CD4-positive, alpha-beta memory T cell (primary cell): ENCODE measurements at regions not wholly inside any gene's neighbourhood (a gene's known extent, or its start where the extent isn't known, plus 50 kb on each side); places are given as distances from the start of the nearest gene placed in this dataset.

Experiments used
- CTCF ChIA-PET: fragments of 350-600 bp; sonication (Branson Sonifier 250); formaldehyde crosslinking; loops from one replicate; lab custom pipeline; 2021; ENCODE audit warnings: inconsistent platforms; ENCODE audit not compliant: partially characterized antibody; lab: Charles Lee
- POLR2A ChIA-PET: fragments of 350-600 bp; sonication (Branson Sonifier 250); formaldehyde crosslinking; loops from one replicate; lab custom pipeline; 2021; ENCODE audit not compliant: partially characterized antibody; lab: Charles Lee
- DNase-seq, 5 donors: peaks; one replicate each; pipeline versions ENCODE4 v3.0.0 to v3.0.0-alpha.2; 2020 to 2022; ENCODE audit warnings: mixed read lengths in 1 of 5
- H3K27ac ChIP-seq: one replicate; pipeline ENCODE4 v1.7.0; 2013; ENCODE audit warnings: low read depth, low read length
- H3K27me3 ChIP-seq: 2 replicates; pipeline ENCODE4 v1.7.0; 2013; ENCODE audit warnings: mild to moderate bottlenecking, low read length, moderate library complexity; ENCODE audit not compliant: insufficient read depth
- H3K36me3 ChIP-seq: 2 replicates; pipeline ENCODE4 v1.7.0; 2013; ENCODE audit warnings: mild to moderate bottlenecking, low read length, moderate library complexity; ENCODE audit not compliant: insufficient read depth
- H3K4me1 ChIP-seq: 2 replicates; pipeline ENCODE4 v1.7.0; 2013; ENCODE audit warnings: mild to moderate bottlenecking, low read length, moderate library complexity; ENCODE audit not compliant: insufficient read depth
- H3K4me3 ChIP-seq, 2 donors: one replicate each; pipeline ENCODE4 v1.7.0; 2013; ENCODE audit warnings: low read length in 2 of 2, mild to moderate bottlenecking in 1 of 2
- H3K9me3 ChIP-seq, 2 donors: one replicate each; pipeline ENCODE4 v1.7.0; 2013; ENCODE audit warnings: low read length in 2 of 2, control low read depth in 1 of 2; ENCODE audit not compliant: control insufficient read depth in 1 of 2
- H3K27ac Mint-ChIP-seq, 7 donors: one replicate each; pipeline ENCODE4 v1.8.0; 2020 to 2021; ENCODE audit warnings: mixed read lengths in 7 of 7, mild to moderate bottlenecking in 6 of 7, inconsistent platforms in 3 of 7, moderate library complexity in 3 of 7
- H3K27me3 Mint-ChIP-seq, 2 donors: one replicate each; pipeline ENCODE4 v1.8.0; 2020 to 2021; ENCODE audit warnings: mixed read lengths in 2 of 2
- H3K36me3 Mint-ChIP-seq, 2 donors: one replicate each; pipeline ENCODE4 v1.8.0; 2020 to 2021; ENCODE audit warnings: mixed read lengths in 2 of 2, inconsistent platforms in 1 of 2, mild to moderate bottlenecking in 1 of 2
- H3K4me1 Mint-ChIP-seq, 4 donors: one replicate each; pipeline ENCODE4 v1.8.0; 2020 to 2021; ENCODE audit warnings: mixed read lengths in 4 of 4, mild to moderate bottlenecking in 1 of 4
- H3K4me3 Mint-ChIP-seq, 8 donors: one replicate each; pipeline ENCODE4 v1.8.0; 2020 to 2021; ENCODE audit warnings: mixed read lengths in 8 of 8, mild to moderate bottlenecking in 7 of 8, moderate library complexity in 6 of 8, inconsistent platforms in 3 of 8
- H3K9me3 Mint-ChIP-seq, 8 donors: one replicate each; pipeline ENCODE4 v1.8.0; 2020 to 2021; ENCODE audit warnings: mixed read lengths in 8 of 8, mild to moderate bottlenecking in 5 of 8, inconsistent platforms in 3 of 8, moderate library complexity in 1 of 8
- intact Hi-C: fragments of 100-400 bp; cut with micrococcal nuclease; formaldehyde crosslinking; loops from one replicate; pipeline ENCODE4 v1.15.1; 2023

DNA sequence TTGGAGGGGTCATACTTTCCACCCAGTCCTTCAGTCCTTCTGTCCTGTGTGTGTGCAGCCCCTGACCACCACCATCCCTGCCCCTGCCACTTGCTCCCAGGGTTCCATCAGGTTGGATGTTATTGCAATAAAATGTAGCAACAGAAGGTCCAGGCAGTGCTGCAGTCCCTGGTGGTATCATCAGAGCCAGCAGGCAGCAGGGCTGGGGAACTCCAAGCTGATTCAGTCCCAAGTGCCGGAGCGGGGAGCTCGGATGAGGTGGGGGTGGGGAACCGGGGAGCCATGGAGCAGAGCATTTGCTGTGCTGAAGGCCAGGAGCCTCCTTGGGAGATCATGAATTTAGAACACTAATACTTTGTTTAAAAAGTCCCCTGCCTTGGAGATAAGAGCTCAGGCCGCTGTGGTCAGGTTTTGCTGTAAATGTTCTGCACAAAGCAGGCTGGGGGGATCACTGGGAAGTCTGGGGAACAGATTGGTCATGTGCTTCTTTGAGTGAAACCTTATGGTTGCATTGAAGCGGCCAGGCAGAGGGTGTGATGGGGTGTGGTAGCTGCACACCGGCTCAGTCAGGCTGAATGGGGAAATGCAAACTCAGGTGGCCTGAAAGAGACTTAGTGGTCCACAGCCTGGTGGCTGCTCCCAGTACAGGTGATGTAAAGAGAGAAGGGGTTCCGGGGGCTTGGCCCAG, 225.9 kb downstream of the SEC14L1 start:
- H3K27ac ChIP-seq = no peak overlapping the region
- no peaks in the 10 kb centered on the region for H3K36me3 Mint-ChIP-seq
- DNase-seq = no peak
- ChIA-PET CTCF (no interaction called here), POLR2A (interaction anchor here (1.0 to 97.0 kb wide), 6 partner anchors 8 to 65 kb away, joined by 3 to 6031 read pairs (median 4); no protein-coding TSS in a partner anchor)
- peaks cover 69% of the 10 kb centered on the region for H3K4me1 ChIP-seq
- H3K4me1 Mint-ChIP-seq = peaks cover 46 to 78% (median 64%) of the 10 kb centered on the region in 4 donors
- no peaks in the 10 kb centered on the region for H3K9me3 ChIP-seq
- H3K36me3 ChIP-seq = no peaks in the 10 kb centered on the region
- H3K4me3 ChIP-seq = no peak overlapping the region
- intact Hi-C loops = no loop called here
- H3K4me3 Mint-ChIP-seq = peak overlapping the region in 2 of 8 donors; percentile 19 to 21
- H3K27me3 ChIP-seq = no peaks in the 10 kb centered on the region
- H3K27ac Mint-ChIP-seq = peak overlapping the region in 3 of 7 donors; percentile 48 to 70 (median 53)
- no peaks in the 10 kb centered on the region for H3K9me3 Mint-ChIP-seq
- H3K27me3 Mint-ChIP-seq = no peaks in the 10 kb centered on the region

DNA sequence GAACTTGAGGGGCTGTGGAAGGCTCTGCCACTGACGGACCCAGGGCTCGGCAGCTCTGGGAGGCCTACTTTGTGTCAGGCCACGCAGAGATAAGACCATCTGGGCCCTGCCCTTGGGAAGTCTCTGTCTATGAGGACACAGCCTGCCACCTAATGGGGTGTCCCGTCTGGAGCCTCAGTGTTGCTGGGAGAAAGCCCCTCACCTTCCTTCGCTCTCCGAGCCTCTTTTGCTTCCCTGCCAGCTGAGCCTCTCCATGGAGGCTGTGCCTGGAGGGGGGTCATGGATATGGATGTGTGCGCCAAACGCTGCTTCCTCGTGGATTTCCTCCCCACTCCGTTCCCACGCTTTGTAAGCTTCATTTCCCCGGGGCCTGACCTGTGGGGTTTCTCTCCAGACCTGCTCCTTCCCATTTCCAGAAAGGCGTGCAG, 228.8 kb downstream of the SEC14L1 start:
- Mint-ChIP-seq H3K36me3 (peaks cover 3 to 7% of the 10 kb centered on the region in 2 donors), H3K4me1 (peaks cover 42 to 80% (median 55%) of the 10 kb centered on the region in 4 donors), H3K9me3 (no peaks in the 10 kb centered on the region), H3K4me3 (no peak overlapping the region), H3K27me3 (no peaks in the 10 kb centered on the region), H3K27ac (peak overlapping the region in 3 of 7 donors; percentile 22 to 87 (median 31))
- Histone ChIP-seq H3K36me3 (no peaks in the 10 kb centered on the region), H3K9me3 (no peaks in the 10 kb centered on the region), H3K27ac (no peak overlapping the region), H3K4me1 (peaks cover 64% of the 10 kb centered on the region), H3K27me3 (no peaks in the 10 kb centered on the region), H3K4me3 (no peak overlapping the region)
- intact Hi-C loops = no loop called here
- POLR2A ChIA-PET = interaction anchor here (0.5 to 97.0 kb wide), 10 partner anchors 9 to 62 kb away, joined by 3 to 6031 read pairs (median 10); no protein-coding TSS in a partner anchor
- CTCF ChIA-PET = interaction anchor here (1.4 kb wide), 1 partner anchor 29 kb away, joined by 5 read pairs; no protein-coding TSS in a partner anchor
- DNase-seq = no peak

GRCh38 chr17:77370586-77370985, 229.8 kb downstream of the SEC14L1 start:
- Histone ChIP-seq H3K27me3 (no peaks in the 10 kb centered on the region), H3K4me1 (peaks cover 64% of the 10 kb centered on the region), H3K27ac (no peak overlapping the region), H3K4me3 (no peak overlapping the region), H3K36me3 (no peaks in the 10 kb centered on the region), H3K9me3 (no peaks in the 10 kb centered on the region)
- H3K4me3 Mint-ChIP-seq = peak overlapping the region; percentile 45 to 89 (median 85)
- intact Hi-C loops = loop anchor here (5.0 kb wide), 2 partner anchors 37 to 72 kb away; no protein-coding TSS in a partner anchor
- POLR2A ChIA-PET = interaction anchor here (0.7 to 97.0 kb wide), 13 partner anchors 11 to 122 kb away, joined by 3 to 6031 read pairs (median 8); no protein-coding TSS in a partner anchor
- no peaks in the 10 kb centered on the region for H3K9me3 Mint-ChIP-seq
- H3K27me3 Mint-ChIP-seq = no peaks in the 10 kb centered on the region
- DNase-seq = no peak
- peak overlapping the region; percentile 66 to 93 (median 90) for H3K27ac Mint-ChIP-seq
- H3K36me3 Mint-ChIP-seq = peaks cover 3 to 13% of the 10 kb centered on the region in 2 donors
- CTCF ChIA-PET = interaction anchor here (1.0 to 1.4 kb wide), 3 partner anchors 9 to 30 kb away, joined by 3 to 5 read pairs (median 3); no protein-coding TSS in a partner anchor
- peaks cover 43 to 80% (median 51%) of the 10 kb centered on the region in 4 donors for H3K4me1 Mint-ChIP-seq

DNA sequence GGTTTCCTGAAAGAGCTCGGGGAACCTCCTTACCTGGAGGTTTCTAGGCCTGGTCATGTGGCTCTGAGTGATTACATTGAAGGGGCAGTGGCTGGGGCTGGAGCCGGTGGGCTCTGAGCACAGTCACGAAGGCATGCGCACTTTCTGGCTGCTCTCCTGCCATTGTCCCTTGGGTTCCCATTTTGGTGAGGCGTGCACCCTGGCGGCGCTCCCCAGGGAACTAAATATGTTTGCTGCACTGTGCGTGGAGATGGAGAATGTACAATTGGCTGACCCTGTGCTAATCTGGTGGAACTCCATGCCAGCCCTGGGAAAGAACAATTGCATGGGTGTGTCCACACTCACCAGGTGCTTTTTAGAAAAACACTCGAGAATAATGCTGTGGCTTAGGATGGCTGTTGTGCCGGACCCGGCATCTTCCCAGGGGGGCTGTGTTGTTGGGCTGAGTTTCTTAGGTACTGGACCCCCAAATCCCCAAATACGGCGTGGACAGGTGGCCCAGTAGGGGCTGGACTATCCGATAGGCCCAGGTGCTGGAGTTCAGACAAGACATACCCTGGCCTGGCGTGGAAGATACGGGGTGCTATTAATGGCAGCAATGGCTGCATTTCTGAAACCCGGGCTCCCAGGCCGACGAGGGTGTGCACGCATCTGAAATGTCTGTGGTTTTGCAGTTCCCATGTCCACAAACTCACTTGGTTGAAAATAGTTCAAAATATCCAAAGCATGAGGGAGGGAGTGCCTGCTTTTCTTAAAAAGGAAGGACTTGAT, 230.5 kb downstream of the SEC14L1 start:
- Histone ChIP-seq H3K9me3 (no peaks in the 10 kb centered on the region), H3K27me3 (no peaks in the 10 kb centered on the region), H3K27ac (peak overlapping the region; percentile 68), H3K4me1 (peaks cover 63% of the 10 kb centered on the region), H3K36me3 (no peaks in the 10 kb centered on the region), H3K4me3 (no peak overlapping the region)
- Mint-ChIP-seq H3K4me1 (peaks cover 43 to 80% (median 51%) of the 10 kb centered on the region in 4 donors), H3K27ac (peak overlapping the region; percentile 22 to 93 (median 92)), H3K36me3 (peaks cover 3 to 20% of the 10 kb centered on the region in 2 donors), H3K27me3 (no peaks in the 10 kb centered on the region), H3K4me3 (peak overlapping the region; percentile 45 to 89 (median 85)), H3K9me3 (no peaks in the 10 kb centered on the region)
- CTCF ChIA-PET = interaction anchor here (1.0 to 2.0 kb wide), 5 partner anchors 9 to 39 kb away, joined by 3 to 10 read pairs (median 3); no protein-coding TSS in a partner anchor
- POLR2A ChIA-PET = interaction anchor here (0.7 to 97.0 kb wide), 16 partner anchors 8 to 587 kb away, joined by 3 to 6031 read pairs (median 8); partner anchors contain the start of gene TNRC6C
- intact Hi-C loops = loop anchor here (5.0 kb wide), 2 partner anchors 36 to 71 kb away; no protein-coding TSS in a partner anchor
- no peak for DNase-seq

DNA sequence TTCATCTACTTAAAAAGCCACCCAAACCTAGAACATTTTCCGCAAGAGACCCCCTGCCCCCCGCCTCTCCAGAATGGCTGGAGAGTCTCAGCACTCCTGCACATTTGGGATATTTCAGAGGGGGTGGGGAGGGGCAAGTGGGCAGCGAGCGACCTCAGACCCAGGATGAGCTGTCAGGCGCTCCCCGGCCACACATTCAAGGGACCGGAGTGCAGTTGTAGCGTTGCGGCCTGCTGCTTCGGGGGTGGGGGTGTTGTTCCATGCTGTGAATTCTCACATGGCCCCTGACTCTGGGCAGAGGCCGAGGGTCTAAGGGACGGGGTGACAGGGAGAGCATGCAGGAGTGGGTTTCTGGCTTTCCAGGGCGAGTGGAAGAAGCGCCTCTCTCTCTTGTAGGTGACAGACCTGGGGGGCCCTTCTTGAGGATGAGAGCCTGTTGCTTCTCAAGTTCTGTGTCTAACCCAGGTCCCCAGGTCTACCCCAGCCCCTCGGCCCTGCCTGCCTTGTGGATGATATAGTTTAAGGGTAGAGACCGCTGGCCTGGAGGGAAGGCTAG, 231.2 kb downstream of the SEC14L1 start:
- ChIA-PET CTCF (interaction anchor here (0.7 to 2.0 kb wide), 3 partner anchors 11 to 40 kb away, joined by 3 to 10 read pairs (median 3); no protein-coding TSS in a partner anchor), POLR2A (interaction anchor here (0.9 to 97.0 kb wide), 17 partner anchors 9 to 758 kb away, joined by 3 to 6031 read pairs (median 10); partner anchors contain the start of gene TNRC6C)
- Mint-ChIP-seq H3K27me3 (no peaks in the 10 kb centered on the region), H3K4me1 (peaks cover 43 to 80% (median 53%) of the 10 kb centered on the region in 4 donors), H3K36me3 (peaks cover 3 to 24% of the 10 kb centered on the region in 2 donors), H3K27ac (peak overlapping the region; percentile 81 to 93 (median 90)), H3K4me3 (peak overlapping the region; percentile 82 to 100 (median 87)), H3K9me3 (no peaks in the 10 kb centered on the region)
- DNase-seq = no peak
- Histone ChIP-seq H3K36me3 (no peaks in the 10 kb centered on the region), H3K9me3 (no peaks in the 10 kb centered on the region), H3K4me1 (peaks cover 63% of the 10 kb centered on the region), H3K4me3 (peak overlapping the region; percentile 52 to 95), H3K27ac (peak overlapping the region; percentile 68), H3K27me3 (no peaks in the 10 kb centered on the region)
- intact Hi-C loops = loop anchor here (5.0 kb wide), 2 partner anchors 35 to 70 kb away; no protein-coding TSS in a partner anchor

- peak overlapping the region; percentile 82 to 100 (median 87) for H3K4me3 Mint-ChIP-seq
- intact Hi-C loops = loop anchor here (5.0 kb wide), 2 partner anchors 35 to 70 kb away; no protein-coding TSS in a partner anchor
- no peaks in the 10 kb centered on the region for H3K9me3 Mint-ChIP-seq
- ChIA-PET POLR2A (interaction anchor here (0.8 to 97.0 kb wide), 19 partner anchors 9 to 757 kb away, joined by 3 to 6031 read pairs (median 8); partner anchors contain the start of gene TNRC6C), CTCF (interaction anchor here (0.7 to 2.0 kb wide), 3 partner anchors 10 to 41 kb away, joined by 3 to 10 read pairs (median 3); no protein-coding TSS in a partner anchor)
- peaks cover 3 to 24% of the 10 kb centered on the region in 2 donors for H3K36me3 Mint-ChIP-seq
- Histone ChIP-seq H3K4me1 (peaks cover 66% of the 10 kb centered on the region), H3K9me3 (no peaks in the 10 kb centered on the region), H3K36me3 (no peaks in the 10 kb centered on the region), H3K4me3 (peak overlapping the region; percentile 52 to 95), H3K27me3 (no peaks in the 10 kb centered on the region), H3K27ac (peak overlapping the region; percentile 68)
- H3K27ac Mint-ChIP-seq = peak overlapping the region; percentile 81 to 93 (median 90)
- peaks cover 43 to 84% (median 55%) of the 10 kb centered on the region in 4 donors for H3K4me1 Mint-ChIP-seq
- DNase-seq = peak; percentile 61 to 74 (median 68)
- H3K27me3 Mint-ChIP-seq = no peaks in the 10 kb centered on the region
These were observed 231.9 kb downstream of the SEC14L1 start for GRCh38 chr17:77372444-77373298.
